Esophagus squamous epithelium (tissue), 4 donors: ENCODE measurements at regions not wholly inside any gene's neighbourhood (a gene's known extent, or its start where the extent isn't known, plus 50 kb on each side); places are given as distances from the start of the nearest gene placed in this dataset.

ENCODE experiments used
- POLR2A ChIP-seq, 4 donors: fragments of 450-650 bp; IDR thresholded peaks; one replicate each; pipeline ENCODE4 v1.6.1; 2017; ENCODE audit warnings: antibody characterized with exemption in 4 of 4, mild to moderate bottlenecking in 4 of 4, moderate library complexity in 3 of 4
- TF ChIP-seq, protein P1 (sequence below), 6 experiments: fragments of 450-650 bp in 4 of 6; fragments of 200-600 bp in 2 of 6; sonication (generic) in 2 of 6; IDR thresholded peaks; one replicate each; pipeline ENCODE4 v1.5.1; 2016 to 2019; ENCODE audit warnings: antibody characterized with exemption in 6 of 6, mild to moderate bottlenecking in 4 of 6, moderate library complexity in 4 of 6

DNA sequence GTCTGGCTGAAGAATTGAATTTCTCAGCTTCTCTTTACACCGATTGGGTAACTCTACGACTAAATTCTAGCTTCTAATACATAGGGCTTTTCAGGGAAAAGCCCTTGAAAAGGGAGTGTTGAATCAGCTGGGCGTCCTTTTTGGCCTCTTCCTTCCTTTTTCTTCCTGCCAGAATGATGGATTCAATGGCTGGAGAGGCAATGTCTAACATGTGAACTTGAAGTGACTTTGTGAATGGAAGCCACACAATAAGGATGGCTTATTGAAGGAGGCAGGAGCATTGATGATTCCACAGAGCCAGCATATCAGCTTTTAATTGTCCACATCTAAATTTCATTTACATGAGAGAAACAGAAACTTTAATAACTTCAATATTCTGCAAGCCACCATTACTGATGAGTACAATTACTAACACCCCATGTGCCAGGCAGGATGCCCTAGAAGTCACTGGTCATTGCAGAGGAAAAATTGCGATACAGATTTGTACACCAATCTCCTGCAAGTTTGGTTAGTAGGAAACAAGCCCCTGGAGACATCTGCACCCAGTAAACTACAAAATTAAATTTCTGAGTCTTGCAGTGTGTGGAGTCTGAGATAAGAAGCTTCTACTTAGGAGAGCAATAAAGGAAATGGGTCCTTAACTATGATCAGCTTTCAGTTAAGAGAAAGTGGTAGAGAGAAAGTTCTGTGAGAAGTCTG, 56.1 kb downstream of the STYXL2 start:
- no peak for TF ChIP-seq POLR2A (IDR thresholded peaks at IDR 0.05)
- TF ChIP-seq, protein P1, sequence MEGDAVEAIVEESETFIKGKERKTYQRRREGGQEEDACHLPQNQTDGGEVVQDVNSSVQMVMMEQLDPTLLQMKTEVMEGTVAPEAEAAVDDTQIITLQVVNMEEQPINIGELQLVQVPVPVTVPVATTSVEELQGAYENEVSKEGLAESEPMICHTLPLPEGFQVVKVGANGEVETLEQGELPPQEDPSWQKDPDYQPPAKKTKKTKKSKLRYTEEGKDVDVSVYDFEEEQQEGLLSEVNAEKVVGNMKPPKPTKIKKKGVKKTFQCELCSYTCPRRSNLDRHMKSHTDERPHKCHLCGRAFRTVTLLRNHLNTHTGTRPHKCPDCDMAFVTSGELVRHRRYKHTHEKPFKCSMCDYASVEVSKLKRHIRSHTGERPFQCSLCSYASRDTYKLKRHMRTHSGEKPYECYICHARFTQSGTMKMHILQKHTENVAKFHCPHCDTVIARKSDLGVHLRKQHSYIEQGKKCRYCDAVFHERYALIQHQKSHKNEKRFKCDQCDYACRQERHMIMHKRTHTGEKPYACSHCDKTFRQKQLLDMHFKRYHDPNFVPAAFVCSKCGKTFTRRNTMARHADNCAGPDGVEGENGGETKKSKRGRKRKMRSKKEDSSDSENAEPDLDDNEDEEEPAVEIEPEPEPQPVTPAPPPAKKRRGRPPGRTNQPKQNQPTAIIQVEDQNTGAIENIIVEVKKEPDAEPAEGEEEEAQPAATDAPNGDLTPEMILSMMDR (IDR thresholded peaks at IDR 0.05): no peak
